B cell (primary cell): ENCODE measurements at regions not wholly inside any gene's neighbourhood (a gene's known extent, or its start where the extent isn't known, plus 50 kb on each side); places are given as distances from the start of the nearest gene placed in this dataset.

Experiments used
- ATAC-seq: fragments of 200-7000 bp; cut with Tn5 transposase; one replicate; pipeline ENCODE4 v1.10.0; 2021; ENCODE audit warnings: low read depth, mild to moderate bottlenecking, moderate number of reproducible peaks, moderate library complexity
- CTCF ChIA-PET: fragments of 350-600 bp; sonication (Branson Sonifier 250); formaldehyde crosslinking; loops from one replicate; lab custom pipeline; 2021; ENCODE audit warnings: antibody characterized with exemption, inconsistent platforms; lab: Charles Lee
- POLR2A ChIA-PET: fragments of 350-600 bp; sonication (Branson Sonifier 250); formaldehyde crosslinking; loops from one replicate; lab custom pipeline; 2021; ENCODE audit warnings: antibody characterized with exemption; lab: Charles Lee
- DNase-seq: peaks from one replicate; pipeline ENCODE4 v3.0.0; 2013
- H2AFZ ChIP-seq: 2 replicates; pipeline ENCODE4 v1.6.1; 2012; ENCODE audit warnings: mild to moderate bottlenecking, low read depth, low read length; ENCODE audit not compliant: insufficient read depth, poor library complexity, severe bottlenecking
- H3K27ac ChIP-seq, 2 donors: 1 replicate in 1 of 2; 2 replicates in 1 of 2; pipeline ENCODE4 v1.5.1; 2012 to 2013; ENCODE audit warnings: low read length in 2 of 2, mild to moderate bottlenecking in 2 of 2, moderate library complexity in 1 of 2
- H3K27me3 ChIP-seq, 4 experiments: fragments of 200-600 bp in 1 of 4; sonication (generic) in 1 of 4; replicated peaks in 1 of 4; 1 replicate in 2 of 4; 2 replicates in 2 of 4; pipeline versions ENCODE4 v1.6.1 to v1.7.0; 2013 to 2016; ENCODE audit warnings: low read length in 3 of 4, mild to moderate bottlenecking in 2 of 4, mixed read lengths in 1 of 4, moderate library complexity in 1 of 4; ENCODE audit not compliant: insufficient read depth in 4 of 4, control insufficient read depth in 3 of 4; ENCODE audit errors: control extremely low read depth in 1 of 4
- H3K36me3 ChIP-seq, 2 experiments: replicated peaks in 1 of 2; 1 replicate in 1 of 2; 2 replicates in 1 of 2; pipeline versions ENCODE4 v1.6.1 to v1.7.1; 2013; ENCODE audit warnings: low read length in 1 of 2; ENCODE audit not compliant: insufficient read depth in 2 of 2, control insufficient read depth in 1 of 2; ENCODE audit errors: control extremely low read depth in 1 of 2, extremely low read depth in 1 of 2
- H3K4me1 ChIP-seq, 2 donors: fragments of 200-600 bp in 1 of 2; sonication (generic) in 1 of 2; 1 replicate in 1 of 2; 2 replicates in 1 of 2; pipeline versions ENCODE4 v1.5.1 to v1.6.1; 2013 to 2017; ENCODE audit warnings: low read length in 2 of 2; ENCODE audit not compliant: control insufficient read depth in 2 of 2, insufficient read depth in 2 of 2
- H3K4me2 ChIP-seq: replicated peaks from 2 replicates; pipeline ENCODE3; 2012; ENCODE audit warnings: mild to moderate bottlenecking, low read depth, low read length; ENCODE audit not compliant: poor library complexity, severe bottlenecking
- H3K4me3 ChIP-seq, 5 experiments: fragments of 200-600 bp in 1 of 5; sonication (generic) in 1 of 5; 1 replicate in 3 of 5; 2 replicates in 2 of 5; pipeline versions ENCODE4 v1.5.1 to v1.7.0; 2011 to 2016; ENCODE audit warnings: low read length in 4 of 5, mild to moderate bottlenecking in 4 of 5, low read depth in 2 of 5, control low read depth in 1 of 5, moderate library complexity in 1 of 5; ENCODE audit not compliant: insufficient read depth in 1 of 5; ENCODE audit errors: control extremely low read depth in 1 of 5, extremely low read depth in 1 of 5
- H3K79me2 ChIP-seq: fragments of 200-600 bp; sonication (generic); one replicate; pipeline ENCODE4 v1.6.0; 2016; ENCODE audit warnings: low read length; ENCODE audit not compliant: control insufficient read depth, insufficient read depth
- H3K9ac ChIP-seq: fragments of 200-600 bp; sonication (generic); 2 replicates; pipeline ENCODE4 v1.6.1; 2017; ENCODE audit warnings: mild to moderate bottlenecking, low read length, moderate library complexity
- H3K9me3 ChIP-seq, 3 donors: one replicate each; pipeline versions ENCODE4 v1.6.1 to v1.7.1; 2013; ENCODE audit warnings: low read length in 2 of 3; ENCODE audit not compliant: control insufficient read depth in 2 of 3, insufficient read depth in 1 of 3; ENCODE audit errors: control extremely low read depth in 1 of 3
- H4K20me1 ChIP-seq: 2 replicates; pipeline ENCODE4 v1.6.0; 2012; ENCODE audit warnings: mild to moderate bottlenecking, low read length; ENCODE audit not compliant: insufficient read depth, control insufficient read depth, poor library complexity, severe bottlenecking
- H3K27ac Mint-ChIP-seq: one replicate; pipeline ENCODE4 v1.8.0; 2021; ENCODE audit warnings: mixed read lengths
- H3K27me3 Mint-ChIP-seq: one replicate; pipeline ENCODE4 v1.8.0; 2021; ENCODE audit warnings: mixed read lengths
- H3K4me1 Mint-ChIP-seq: one replicate; pipeline ENCODE4 v1.8.0; 2021; ENCODE audit warnings: mixed read lengths
- H3K4me3 Mint-ChIP-seq: one replicate; pipeline ENCODE4 v1.8.0; 2021; ENCODE audit warnings: mixed read lengths
- H3K9me3 Mint-ChIP-seq: one replicate; pipeline ENCODE4 v1.8.0; 2022; ENCODE audit warnings: mixed read lengths; ENCODE audit not compliant: insufficient read depth
- EZH2 ChIP-seq: IDR thresholded peaks from 2 replicates; pipeline ENCODE4 v1.6.1; 2012; ENCODE audit warnings: borderline replicate concordance, low read depth, mild to moderate bottlenecking, moderate library complexity, low read length; ENCODE audit not compliant: insufficient read depth, poor library complexity, severe bottlenecking
- WGBS: methylation state at CpG from one replicate; pipeline ENCODE4 v1.1.5; 2013; ENCODE audit warnings: missing lambda C conversion rate; ENCODE audit not compliant: insufficient coverage; 5-methylcytosine and 5-hydroxymethylcytosine counted together
- intact Hi-C: fragments of 100-400 bp; cut with micrococcal nuclease; formaldehyde crosslinking; loops from one replicate; pipeline ENCODE4 v1.10.0; 2022
- TF ChIP-seq, protein P1 (sequence below): fragments of 200-600 bp; IDR thresholded peaks from one replicate; pipeline ENCODE4 v1.8.0; 2022; ENCODE audit warnings: antibody characterized with exemption, mild to moderate bottlenecking

GRCh38 chr15:97899981-97900380 lies 60.5 kb upstream of the ARRDC4 start:
- peaks cover 26% of the 10 kb centered on the region for H3K27me3 Mint-ChIP-seq
- TF ChIP-seq, protein P1, sequence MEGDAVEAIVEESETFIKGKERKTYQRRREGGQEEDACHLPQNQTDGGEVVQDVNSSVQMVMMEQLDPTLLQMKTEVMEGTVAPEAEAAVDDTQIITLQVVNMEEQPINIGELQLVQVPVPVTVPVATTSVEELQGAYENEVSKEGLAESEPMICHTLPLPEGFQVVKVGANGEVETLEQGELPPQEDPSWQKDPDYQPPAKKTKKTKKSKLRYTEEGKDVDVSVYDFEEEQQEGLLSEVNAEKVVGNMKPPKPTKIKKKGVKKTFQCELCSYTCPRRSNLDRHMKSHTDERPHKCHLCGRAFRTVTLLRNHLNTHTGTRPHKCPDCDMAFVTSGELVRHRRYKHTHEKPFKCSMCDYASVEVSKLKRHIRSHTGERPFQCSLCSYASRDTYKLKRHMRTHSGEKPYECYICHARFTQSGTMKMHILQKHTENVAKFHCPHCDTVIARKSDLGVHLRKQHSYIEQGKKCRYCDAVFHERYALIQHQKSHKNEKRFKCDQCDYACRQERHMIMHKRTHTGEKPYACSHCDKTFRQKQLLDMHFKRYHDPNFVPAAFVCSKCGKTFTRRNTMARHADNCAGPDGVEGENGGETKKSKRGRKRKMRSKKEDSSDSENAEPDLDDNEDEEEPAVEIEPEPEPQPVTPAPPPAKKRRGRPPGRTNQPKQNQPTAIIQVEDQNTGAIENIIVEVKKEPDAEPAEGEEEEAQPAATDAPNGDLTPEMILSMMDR: no peak
- TF ChIP-seq EZH2: no peak
- Histone ChIP-seq H4K20me1 (no peaks in the 10 kb centered on the region), H3K4me1 (no peaks in the 10 kb centered on the region), H3K79me2 (no peaks in the 10 kb centered on the region), H3K9me3 (no peaks in the 10 kb centered on the region), H3K27ac (no peak overlapping the region), H3K36me3 (no peaks in the 10 kb centered on the region), H3K9ac (no peak overlapping the region), H3K27me3 (peaks cover 0 to 13% (median 4%) of the 10 kb centered on the region in 4 experiments), H3K4me3 (no peak overlapping the region), H3K4me2 (no peak overlapping the region), H2AFZ (no peak overlapping the region)
- DNase-seq: no peak
- WGBS: 89% methylated on average over 5 of the region's 5 CpGs
- ChIA-PET CTCF (interaction anchor here (0.6 to 1.8 kb wide), 2 partner anchors 9 to 12 kb away, joined by 3 read pairs; no protein-coding TSS in a partner anchor), POLR2A (interaction anchor here (0.7 kb wide), 1 partner anchor 19 kb away, joined by 3 read pairs; no protein-coding TSS in a partner anchor)
- intact Hi-C loops: no loop called here
- ATAC-seq: no peak
- no peak overlapping the region for H3K4me3 Mint-ChIP-seq
- H3K4me1 Mint-ChIP-seq: peaks cover 2% of the 10 kb centered on the region
- no peak overlapping the region for H3K27ac Mint-ChIP-seq
- no peaks in the 10 kb centered on the region for H3K9me3 Mint-ChIP-seq

DNA sequence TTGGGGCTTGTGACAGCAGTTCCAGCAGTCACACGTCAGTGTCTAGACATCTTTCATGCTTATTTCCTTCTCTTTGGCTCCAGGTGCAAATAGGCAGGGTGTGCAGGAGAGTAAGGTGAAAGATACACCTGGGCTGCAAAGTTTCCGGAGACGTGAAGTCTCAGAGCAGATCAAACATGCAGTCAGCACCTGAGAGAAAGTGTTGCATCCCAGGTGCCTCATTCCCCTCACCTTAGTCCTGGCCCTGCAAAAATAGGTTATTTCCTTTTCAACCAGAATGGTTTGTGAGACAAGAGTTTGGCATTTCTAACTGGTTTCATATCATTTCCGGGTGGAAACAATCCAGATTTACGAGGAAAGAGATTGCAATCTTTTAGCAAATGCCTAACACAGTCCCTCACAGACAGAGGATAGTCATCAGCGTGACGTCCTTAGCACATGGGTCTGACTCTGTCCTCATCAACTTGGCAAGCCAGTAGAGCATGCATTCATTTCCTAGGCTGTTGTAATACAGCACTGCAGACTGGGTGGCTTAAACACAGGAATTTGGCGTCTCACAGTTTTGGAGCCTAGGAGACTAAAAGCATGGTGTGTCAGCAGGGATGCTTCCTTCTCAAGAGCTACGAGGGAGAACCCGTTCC lies 58.2 kb upstream of the ARRDC4 start:
- H2AFZ ChIP-seq: no peak overlapping the region
- intact Hi-C loops: no loop called here
- no peaks in the 10 kb centered on the region for H3K36me3 ChIP-seq
- CTCF ChIA-PET: no interaction called here
- no peak overlapping the region for H3K4me3 ChIP-seq
- H3K4me1 ChIP-seq: no peaks in the 10 kb centered on the region
- peaks cover 33% of the 10 kb centered on the region for H3K27me3 Mint-ChIP-seq
- POLR2A ChIA-PET: no interaction called here
- no peaks in the 10 kb centered on the region for H3K9me3 ChIP-seq
- no peak overlapping the region for H3K9ac ChIP-seq
- H3K4me1 Mint-ChIP-seq: peaks cover 2% of the 10 kb centered on the region
- peaks cover 0 to 16% (median 4%) of the 10 kb centered on the region in 4 experiments for H3K27me3 ChIP-seq
- no peak overlapping the region for H3K4me2 ChIP-seq
- no peaks in the 10 kb centered on the region for H4K20me1 ChIP-seq
- no peaks in the 10 kb centered on the region for H3K9me3 Mint-ChIP-seq
- ATAC-seq: no peak
- H3K27ac ChIP-seq: no peak overlapping the region
- DNase-seq: no peak
- TF ChIP-seq, protein P1: no peak
- no peak for TF ChIP-seq EZH2
- H3K4me3 Mint-ChIP-seq: no peak overlapping the region
- 68% methylated on average over 10 of the region's 10 CpGs for WGBS
- H3K79me2 ChIP-seq: no peaks in the 10 kb centered on the region
- H3K27ac Mint-ChIP-seq: no peak overlapping the region
